Umbilical cord (tissue), 1 donor: ENCODE measurements at regions not wholly inside any gene's neighbourhood (a gene's known extent, or its start where the extent isn't known, plus 50 kb on each side); places are given as distances from the start of the nearest gene placed in this dataset.
"Not testable (repeated sequence)": the region's sequence is repeated elsewhere in the genome, so short reads cannot be mapped to it uniquely, and the experiment has no call there.

Experiments
- DNase-seq: peaks from one replicate; pipeline ENCODE4 v3.0.0-alpha.2; 2015; ENCODE audit warnings: low spot score

DNA sequence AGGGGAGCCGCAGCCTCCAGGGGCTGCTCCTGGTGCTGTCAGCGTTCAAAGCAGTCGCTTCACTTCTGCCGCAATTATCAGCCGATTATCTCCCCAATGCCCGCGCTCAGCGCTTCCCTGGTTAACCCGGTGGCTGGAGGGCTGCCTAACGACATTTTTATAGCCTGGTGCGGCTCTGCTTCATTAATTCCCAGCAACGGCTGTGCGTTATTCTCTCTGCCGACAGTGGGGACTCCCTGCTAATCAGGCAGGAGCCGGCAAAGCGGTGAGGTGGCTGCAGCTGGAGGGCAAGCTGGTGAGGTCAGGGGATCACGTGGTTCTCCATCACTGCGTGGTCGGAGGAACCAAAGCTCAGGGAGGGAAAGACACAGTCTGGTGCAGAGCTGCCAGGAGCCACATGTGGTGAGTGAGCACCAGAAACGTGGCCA lies 62.9 kb downstream of the GLRX5 start:
- DNase-seq: peak; percentile 53

DNA sequence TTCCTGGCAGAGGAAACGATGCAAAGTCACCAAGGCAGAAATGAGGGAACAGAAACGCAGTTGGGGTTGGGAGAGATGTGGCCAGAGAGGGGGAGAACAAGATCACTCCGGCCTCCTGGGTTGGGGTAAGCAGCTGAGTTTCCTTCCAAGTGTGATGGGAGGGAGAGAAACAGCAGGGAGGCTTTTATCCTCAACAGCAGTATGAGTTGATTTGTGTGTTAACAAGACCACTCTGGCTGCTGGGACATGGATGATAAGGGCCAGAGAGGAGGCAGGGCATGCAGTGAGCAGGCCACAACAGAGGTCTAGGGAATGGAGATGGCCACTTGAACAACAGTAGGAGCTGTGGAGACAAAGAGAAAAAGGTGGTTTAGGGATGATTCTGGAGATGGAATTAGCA lies 66.8 kb downstream of the GLRX5 start:
- no peak for DNase-seq

DNA sequence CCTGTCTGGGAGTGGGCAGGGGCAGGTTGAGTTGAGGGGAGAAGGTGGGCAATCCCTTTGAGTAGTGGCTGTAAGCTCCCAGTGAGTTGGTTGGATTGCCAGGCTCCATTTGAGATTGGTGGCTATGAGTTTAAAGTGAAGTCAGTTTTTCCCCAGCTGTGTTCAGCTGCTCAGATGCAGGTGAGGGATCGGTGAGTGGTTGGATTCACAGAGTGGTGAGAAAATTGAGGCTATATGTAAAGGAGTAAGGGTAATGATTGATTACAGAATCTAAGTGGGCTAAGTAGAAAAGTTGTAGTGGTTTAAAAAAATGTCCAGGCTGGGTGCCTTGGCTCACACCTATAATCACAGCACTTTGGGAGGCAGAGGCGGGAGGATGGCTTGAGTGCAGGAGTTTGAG lies 68.6 kb downstream of the GLRX5 start:
- no peak for DNase-seq

DNA sequence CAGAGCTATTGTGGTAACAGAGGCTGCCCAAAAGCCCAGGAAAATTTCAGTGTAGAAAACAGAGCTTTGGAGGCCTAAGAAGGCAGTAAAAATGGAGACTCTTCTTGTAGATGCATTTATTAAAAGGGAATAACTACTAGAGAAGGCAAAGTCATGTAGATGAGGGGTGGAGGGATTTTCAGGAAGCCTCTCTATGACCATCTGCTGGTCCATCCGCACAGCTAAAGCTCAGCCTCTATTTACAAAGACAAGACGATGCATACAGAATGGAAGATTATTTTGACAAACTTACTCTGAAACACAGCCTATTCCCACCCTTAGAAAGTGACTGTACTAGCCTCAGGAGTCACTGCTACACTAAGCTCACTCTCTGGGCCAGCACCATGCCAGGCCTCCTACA lies 71.4 kb downstream of the GLRX5 start:
- no peak for DNase-seq

DNA sequence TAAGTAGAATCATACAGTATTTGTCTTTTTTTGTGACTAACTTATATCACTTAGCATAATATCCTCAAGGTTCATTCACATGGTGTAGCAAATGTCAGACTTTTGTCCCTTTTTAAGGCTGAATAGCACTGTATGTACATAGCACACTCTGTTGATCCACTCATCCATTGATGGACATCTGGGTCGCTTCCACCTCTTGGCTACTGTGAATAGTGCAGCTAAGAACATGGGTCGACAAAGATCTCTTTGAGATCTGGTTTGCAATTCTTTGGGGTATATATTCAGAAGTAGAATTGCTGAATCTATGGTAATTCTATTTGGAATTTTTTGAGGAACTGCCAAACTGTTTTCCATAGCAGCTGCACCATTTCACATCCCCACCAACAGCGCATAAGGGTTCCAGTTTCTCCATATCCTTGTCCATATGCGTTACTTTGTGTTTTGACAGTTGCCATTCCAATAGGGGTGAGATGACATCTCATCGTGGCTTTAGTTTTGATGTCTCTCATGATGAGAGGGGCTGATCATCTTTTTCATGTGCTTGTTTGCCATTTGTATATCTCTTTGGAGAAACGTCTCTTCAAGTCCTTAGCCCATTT lies 73.9 kb downstream of the GLRX5 start:
- no peak for DNase-seq

DNA sequence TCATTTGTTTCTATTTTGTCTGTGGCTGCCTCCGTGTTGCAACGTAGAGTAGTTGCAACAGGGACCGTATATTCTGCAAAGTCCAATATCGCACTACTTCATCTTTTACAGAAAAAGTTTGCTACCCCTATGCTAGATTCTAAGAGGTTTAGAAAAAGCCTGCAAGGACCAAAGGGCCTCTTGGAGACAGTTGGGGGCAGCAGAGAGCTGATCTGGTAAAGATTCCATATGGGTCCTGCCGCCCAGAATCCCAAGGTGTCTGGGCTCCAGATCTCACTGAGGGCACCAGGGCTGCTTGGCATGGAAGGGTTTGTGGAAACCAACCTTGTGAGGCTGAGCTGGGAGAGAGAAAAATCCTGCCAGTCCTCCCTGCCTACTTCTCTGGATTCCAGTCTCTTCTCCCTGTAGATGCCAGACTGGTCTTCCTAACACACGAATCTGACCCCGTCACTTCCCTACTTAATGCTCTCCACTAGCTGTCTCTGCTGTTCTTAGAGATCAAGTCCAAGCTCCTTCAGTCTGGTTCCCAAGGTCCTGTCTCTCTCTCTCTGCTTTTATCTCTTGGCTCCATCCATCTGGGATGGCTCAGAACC lies 74.6 kb downstream of the GLRX5 start:
- peak; percentile 31 for DNase-seq

DNA sequence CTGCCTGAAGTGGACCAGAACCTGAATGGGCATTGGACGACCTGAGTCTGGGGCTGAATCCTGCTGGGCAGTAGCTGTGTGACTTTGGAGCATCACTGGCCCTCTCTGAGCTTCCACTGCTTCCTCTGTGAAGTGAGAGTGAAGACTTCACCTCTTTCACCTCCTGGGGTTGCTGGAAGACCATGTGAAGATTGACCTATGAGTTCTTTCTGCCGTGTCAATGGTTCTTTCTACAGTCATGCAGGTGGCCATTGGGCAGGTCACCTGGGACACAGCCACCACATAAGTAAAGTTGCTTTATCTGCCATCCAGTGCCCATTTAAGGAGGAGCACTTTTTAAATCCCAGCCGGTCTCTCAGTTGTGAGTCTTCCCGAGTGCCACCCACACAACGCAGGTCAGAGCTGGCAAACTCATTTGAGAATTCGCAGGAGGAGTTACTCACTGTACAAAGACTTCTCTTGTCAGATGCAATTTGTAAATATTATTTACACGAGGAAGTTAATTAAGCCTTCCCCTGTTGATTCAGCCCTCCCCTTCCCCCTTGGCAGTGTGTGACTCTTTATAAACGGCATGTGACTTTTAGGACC lies 74.8 kb upstream of the TCL1B start:
- DNase-seq: no peak

DNA sequence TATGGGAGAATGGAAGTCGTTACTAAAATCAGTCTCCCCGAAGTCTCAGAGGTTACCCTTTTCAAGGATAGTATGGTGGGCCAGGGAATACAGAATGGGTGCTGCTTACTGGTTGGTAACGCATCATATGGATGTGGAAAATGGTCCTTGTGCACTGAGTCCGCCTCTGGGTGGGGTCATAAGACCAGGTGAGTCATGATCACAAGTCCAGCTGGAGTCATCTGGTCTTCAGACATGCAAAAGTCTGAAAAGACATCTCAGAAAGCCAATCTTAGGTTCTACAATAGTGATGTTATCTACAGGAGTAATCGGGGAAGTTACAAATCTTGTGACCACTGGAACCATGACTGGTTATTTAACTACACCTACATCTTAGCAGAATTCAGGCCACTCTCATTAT lies 71.9 kb upstream of the TCL1B start:
- DNase-seq: no peak

DNA sequence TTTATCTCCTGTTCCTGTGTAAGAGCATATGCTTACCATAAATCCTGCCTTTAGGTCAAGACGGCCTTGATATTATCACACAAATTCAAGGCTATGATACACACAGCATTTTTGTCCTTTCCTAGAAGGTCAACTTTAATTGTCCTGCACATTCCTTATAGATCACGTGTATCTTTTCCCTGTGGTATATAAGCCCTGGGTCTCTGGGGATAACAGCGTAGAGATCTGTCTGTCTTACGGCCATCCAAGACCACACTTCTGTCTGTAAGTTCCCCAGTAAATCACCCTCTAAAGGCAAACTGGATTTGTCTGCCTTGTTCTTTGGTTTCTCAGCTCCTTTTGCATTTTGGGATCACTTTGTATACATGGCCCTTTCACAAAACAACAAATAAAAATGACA lies 69.5 kb upstream of the TCL1B start:
- peak; percentile 8 for DNase-seq

DNA sequence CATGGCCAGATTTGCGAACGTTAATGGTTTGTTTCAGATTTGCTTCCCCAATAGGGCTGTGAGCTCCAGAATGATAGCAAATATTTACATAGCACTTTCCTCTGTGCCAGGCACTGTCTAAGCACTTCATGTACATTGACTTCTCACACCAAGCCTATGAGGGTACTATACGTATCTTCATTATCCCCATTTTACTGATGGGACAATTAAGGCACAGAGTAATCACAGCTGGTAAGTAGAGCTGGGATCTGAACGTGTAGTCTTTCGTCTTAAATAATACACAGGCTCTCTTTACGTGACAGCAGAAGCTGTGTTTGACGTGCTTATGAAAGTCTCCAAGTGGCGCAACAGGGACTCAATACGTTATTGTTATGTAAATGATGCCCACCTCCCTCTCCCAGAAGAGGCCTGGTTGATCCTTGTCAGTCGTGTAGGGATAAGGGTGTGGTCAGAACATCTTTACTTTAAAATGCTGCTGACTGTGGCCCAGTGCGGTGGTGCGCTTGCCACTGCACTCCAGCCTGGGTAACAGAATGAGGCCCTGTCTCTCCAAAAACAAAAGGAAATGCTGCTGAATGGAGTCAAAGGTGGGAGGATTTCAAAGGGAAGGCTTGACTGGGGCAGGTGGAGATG lies 66.3 kb upstream of the TCL1B start:
- no peak for DNase-seq

DNA sequence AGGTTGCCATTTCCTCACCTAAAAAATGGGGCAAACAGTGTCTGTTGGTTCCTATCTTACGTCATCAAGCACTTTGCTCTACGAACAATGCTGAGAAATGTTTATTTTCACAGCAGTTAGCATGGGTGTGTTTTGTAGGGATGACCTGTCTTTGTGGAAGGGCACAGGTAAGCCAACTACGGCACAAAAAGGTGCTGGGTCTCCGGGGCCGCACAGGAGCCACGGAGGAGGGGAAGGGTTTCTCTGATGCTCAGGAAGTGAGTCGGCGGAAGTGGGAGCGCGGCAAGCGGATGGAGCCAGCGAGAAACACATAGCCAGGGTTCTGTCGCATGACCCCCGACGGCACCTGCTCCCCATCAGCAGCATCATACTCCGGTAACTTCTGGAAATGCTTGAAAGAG lies 65.6 kb upstream of the TCL1B start:
- no peak for DNase-seq

DNA sequence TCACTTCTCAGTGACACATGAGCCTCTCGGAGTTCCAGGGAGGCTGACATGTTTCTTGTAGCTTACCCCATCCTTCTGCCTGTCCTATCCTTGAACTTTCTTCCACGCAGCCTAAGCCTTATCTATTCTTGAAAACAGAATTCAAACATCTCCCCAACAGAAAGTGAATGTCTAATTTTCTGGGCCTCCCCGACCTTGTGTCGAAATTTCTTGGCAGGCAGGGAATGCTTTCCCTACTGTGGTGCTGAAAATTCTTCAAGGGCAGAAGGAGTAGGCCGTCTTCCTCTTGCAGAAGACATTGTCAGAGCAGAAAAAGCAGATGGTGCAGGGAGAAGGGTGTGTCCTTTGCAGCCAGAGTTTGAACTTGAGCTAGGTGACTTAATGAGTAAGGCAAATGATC lies 63.0 kb upstream of the TCL1B start:
- no peak for DNase-seq

DNA sequence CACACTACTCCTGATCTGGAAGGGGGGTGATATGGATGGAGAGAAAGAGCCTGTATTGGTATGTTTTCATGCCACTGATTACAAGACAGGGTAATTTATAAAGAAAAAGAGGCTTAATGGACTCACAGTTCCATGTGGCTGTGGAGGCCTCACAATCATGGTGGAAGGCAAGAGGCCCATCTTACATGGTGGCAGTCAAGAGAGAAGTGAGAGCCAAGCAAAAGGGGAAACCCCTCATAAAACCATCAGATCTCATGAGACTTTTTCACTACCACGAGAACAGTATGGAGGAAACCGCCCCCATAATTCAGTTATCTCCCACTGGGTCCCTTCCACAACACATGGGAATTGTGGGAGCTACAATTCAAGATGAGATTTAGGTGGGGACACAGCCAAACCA lies 60.5 kb upstream of the TCL1B start:
- not testable (repeated sequence) for DNase-seq

DNA sequence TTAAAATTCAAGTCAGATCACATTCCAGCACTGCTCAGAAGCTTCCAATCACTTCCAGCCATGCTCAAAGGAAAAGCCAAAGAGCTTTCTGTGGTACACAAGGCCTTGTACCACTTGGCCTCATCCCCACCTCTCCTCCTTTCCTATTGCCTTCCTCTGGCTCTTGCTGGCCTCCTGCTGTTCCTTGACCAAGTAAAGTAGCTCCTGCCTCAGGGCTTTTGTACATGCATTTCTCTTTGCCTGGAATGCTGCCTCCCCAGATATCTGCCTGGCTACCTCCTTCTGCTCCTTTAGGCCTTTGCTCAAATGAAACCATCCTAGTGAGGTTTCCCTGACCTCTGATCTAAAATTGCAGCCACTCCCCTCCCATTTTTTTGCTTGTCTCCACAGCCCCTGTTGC lies 51.2 kb upstream of the TCL1B start:
- no peak for DNase-seq
